HG03442 (cell line): ENCODE measurements at regions not wholly inside any gene's neighbourhood (a gene's known extent, or its start where the extent isn't known, plus 50 kb on each side); places are given as distances from the start of the nearest gene placed in this dataset.
"Not testable (repeated sequence)": the region's sequence is repeated elsewhere in the genome, so short reads cannot be mapped to it uniquely, and the experiment has no call there.

Experiments used
- ATAC-seq: cut with Tn5 transposase; IDR thresholded peaks from one replicate; pipeline ENCODE4 v1.9.1; 2021; ENCODE audit warnings: mild to moderate bottlenecking, moderate library complexity; ENCODE audit not compliant: unreplicated experiment

- ATAC-seq: no peak
Observed at GRCh38 chr10:8639486-8640185, 585.1 kb downstream of the GATA3 start.

GRCh38 chr10:8640301-8640700 is 585.8 kb downstream of the GATA3 start:
- ATAC-seq: no peak

GRCh38 chr10:8640878-8641277 is 586.4 kb downstream of the GATA3 start:
- ATAC-seq: no peak

GRCh38 chr10:8656261-8656660 is 601.8 kb downstream of the GATA3 start:
- ATAC-seq: no peak

GRCh38 chr10:8659982-8660381 is 605.5 kb downstream of the GATA3 start:
- no peak for ATAC-seq

GRCh38 chr10:8661886-8662285 is 607.4 kb downstream of the GATA3 start:
- no peak for ATAC-seq

GRCh38 chr10:8663131-8663530 is 608.6 kb downstream of the GATA3 start:
- no peak for ATAC-seq

GRCh38 chr10:8665322-8665721 is 610.8 kb downstream of the GATA3 start:
- no peak for ATAC-seq

GRCh38 chr10:8670461-8670860 is 616.0 kb downstream of the GATA3 start:
- no peak for ATAC-seq

GRCh38 chr10:8674230-8674629 is 619.7 kb downstream of the GATA3 start:
- no peak for ATAC-seq

- ATAC-seq: no peak
Observed at GRCh38 chr10:8677642-8678041, 623.2 kb downstream of the GATA3 start.

- ATAC-seq: not testable (repeated sequence)
Observed at GRCh38 chr10:8684916-8685315, 630.4 kb downstream of the GATA3 start.

GRCh38 chr10:8688881-8689280 is 634.4 kb downstream of the GATA3 start:
- no peak for ATAC-seq

GRCh38 chr10:8691498-8692017 is 637.1 kb downstream of the GATA3 start:
- no peak for ATAC-seq

GRCh38 chr10:8693635-8694034 is 639.1 kb downstream of the GATA3 start:
- not testable (repeated sequence) for ATAC-seq

GRCh38 chr10:8696746-8697145 is 642.3 kb downstream of the GATA3 start:
- no peak for ATAC-seq

- no peak for ATAC-seq
Observed at GRCh38 chr10:8700689-8701088, 646.2 kb downstream of the GATA3 start.

- no peak for ATAC-seq
Observed at GRCh38 chr10:8702181-8702580, 647.7 kb downstream of the GATA3 start.

- ATAC-seq: no peak
Observed at GRCh38 chr10:8705415-8705814, 650.9 kb downstream of the GATA3 start.

- ATAC-seq: no peak
Observed at GRCh38 chr10:8712656-8713055, 658.2 kb downstream of the GATA3 start.

GRCh38 chr10:8719971-8720370 is 665.5 kb downstream of the GATA3 start:
- no peak for ATAC-seq

GRCh38 chr10:8721650-8722049 is 667.2 kb downstream of the GATA3 start:
- ATAC-seq: no peak

- no peak for ATAC-seq
Observed at GRCh38 chr10:8722835-8723234, 668.3 kb downstream of the GATA3 start.
